Astrocyte (in vitro differentiated cells and primary cell): ENCODE measurements at regions not wholly inside any gene's neighbourhood (a gene's known extent, or its start where the extent isn't known, plus 50 kb on each side); places are given as distances from the start of the nearest gene placed in this dataset.

Source experiments
- EZH2 ChIP-seq: IDR thresholded peaks from 2 replicates; pipeline ENCODE4 v1.6.1; 2012; ENCODE audit warnings: mild to moderate bottlenecking, low read length, inconsistent platforms; ENCODE audit not compliant: insufficient read depth
- TF ChIP-seq, protein P1 (sequence below): IDR thresholded peaks from 2 replicates; pipeline ENCODE4 v1.5.1; 2011; ENCODE audit warnings: low read depth, mild to moderate bottlenecking, inconsistent platforms, low read length, moderate library complexity; ENCODE audit not compliant: insufficient read depth

- TF ChIP-seq, protein P1, sequence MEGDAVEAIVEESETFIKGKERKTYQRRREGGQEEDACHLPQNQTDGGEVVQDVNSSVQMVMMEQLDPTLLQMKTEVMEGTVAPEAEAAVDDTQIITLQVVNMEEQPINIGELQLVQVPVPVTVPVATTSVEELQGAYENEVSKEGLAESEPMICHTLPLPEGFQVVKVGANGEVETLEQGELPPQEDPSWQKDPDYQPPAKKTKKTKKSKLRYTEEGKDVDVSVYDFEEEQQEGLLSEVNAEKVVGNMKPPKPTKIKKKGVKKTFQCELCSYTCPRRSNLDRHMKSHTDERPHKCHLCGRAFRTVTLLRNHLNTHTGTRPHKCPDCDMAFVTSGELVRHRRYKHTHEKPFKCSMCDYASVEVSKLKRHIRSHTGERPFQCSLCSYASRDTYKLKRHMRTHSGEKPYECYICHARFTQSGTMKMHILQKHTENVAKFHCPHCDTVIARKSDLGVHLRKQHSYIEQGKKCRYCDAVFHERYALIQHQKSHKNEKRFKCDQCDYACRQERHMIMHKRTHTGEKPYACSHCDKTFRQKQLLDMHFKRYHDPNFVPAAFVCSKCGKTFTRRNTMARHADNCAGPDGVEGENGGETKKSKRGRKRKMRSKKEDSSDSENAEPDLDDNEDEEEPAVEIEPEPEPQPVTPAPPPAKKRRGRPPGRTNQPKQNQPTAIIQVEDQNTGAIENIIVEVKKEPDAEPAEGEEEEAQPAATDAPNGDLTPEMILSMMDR, result no peak
- TF ChIP-seq EZH2, result no peak
Measured at GRCh38 chr12:66979251-66979650, 289.9 kb upstream of the CAND1 start.
